GM23248 (cell line): ENCODE measurements at regions not wholly inside any gene's neighbourhood (a gene's known extent, or its start where the extent isn't known, plus 50 kb on each side); places are given as distances from the start of the nearest gene placed in this dataset.

ENCODE experiments used
- EZH2 ChIP-seq: fragments of 200-600 bp; sonication (generic); IDR thresholded peaks from 2 replicates; pipeline ENCODE4 v1.6.1; 2018; ENCODE audit warnings: antibody characterized with exemption, mild to moderate bottlenecking; ENCODE audit not compliant: insufficient read depth, poor library complexity, severe bottlenecking
- EZH2phosphoT487 ChIP-seq: fragments of 200-600 bp; sonication (generic); IDR thresholded peaks from 2 replicates; pipeline ENCODE4 v1.6.1; 2018; ENCODE audit warnings: antibody characterized with exemption, moderate library complexity, mild to moderate bottlenecking, low read depth; ENCODE audit not compliant: insufficient read depth

DNA sequence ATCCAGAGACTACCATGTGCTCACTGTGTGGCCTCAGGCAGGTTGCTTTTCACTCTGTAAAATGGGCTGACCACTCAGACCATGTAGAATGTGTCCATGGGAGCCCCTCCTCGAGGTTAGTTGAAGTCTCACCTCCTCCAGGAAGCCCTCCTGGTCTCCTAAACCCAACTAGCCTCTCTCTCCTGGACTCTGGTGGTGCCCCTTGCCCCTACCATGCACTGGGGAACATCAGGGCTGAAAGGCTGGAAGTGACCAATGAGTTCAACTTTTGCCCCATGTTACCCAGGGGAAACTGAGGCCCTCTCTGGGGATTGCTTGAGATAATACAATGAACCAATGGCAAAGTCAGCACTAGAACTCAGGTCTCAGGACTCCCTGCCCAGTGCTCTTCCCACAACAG, 69.2 kb upstream of the SLC6A6 start:
- no peak for TF ChIP-seq EZH2phosphoT487
- TF ChIP-seq EZH2 = no peak
